Inferior parietal cortex (tissue), 1 donor: ENCODE measurements at regions not wholly inside any gene's neighbourhood (a gene's known extent, or its start where the extent isn't known, plus 50 kb on each side); places are given as distances from the start of the nearest gene placed in this dataset.
"Not testable (repeated sequence)": the region's sequence is repeated elsewhere in the genome, so short reads cannot be mapped to it uniquely, and the experiment has no call there.

Experiments
- DNase-seq: peaks from one replicate; pipeline ENCODE4 v3.0.0-alpha.2; 2016; ENCODE audit errors: extremely low spot score

GRCh38 chr5:13640270-13640669 is 304.2 kb downstream of the DNAH5 start:
- DNase-seq: no peak

DNA sequence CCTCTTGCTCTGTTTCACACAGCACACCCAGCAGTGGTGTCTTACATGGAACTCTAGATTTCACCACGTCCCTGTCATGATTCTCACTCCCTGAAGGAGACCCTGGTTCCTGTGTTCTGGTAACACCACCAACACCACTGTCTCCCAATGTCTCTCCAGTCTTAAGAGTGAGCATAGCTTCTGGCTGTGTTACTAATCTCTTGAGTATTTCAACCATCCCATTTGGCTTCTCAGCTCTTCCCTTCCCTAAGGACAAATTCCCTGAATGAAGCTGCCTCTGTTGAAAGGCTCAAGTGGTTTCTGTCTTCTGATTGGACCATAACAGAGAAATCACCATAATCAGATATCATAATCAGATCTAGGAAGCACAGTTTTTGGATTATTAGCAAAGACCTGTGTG is 311.8 kb downstream of the DNAH5 start:
- DNase-seq: no peak

- no peak for DNase-seq
These were observed 315.3 kb downstream of the DNAH5 start for GRCh38 chr5:13629218-13629617.

GRCh38 chr5:13627673-13628454 is 316.6 kb downstream of the DNAH5 start:
- no peak for DNase-seq

DNA sequence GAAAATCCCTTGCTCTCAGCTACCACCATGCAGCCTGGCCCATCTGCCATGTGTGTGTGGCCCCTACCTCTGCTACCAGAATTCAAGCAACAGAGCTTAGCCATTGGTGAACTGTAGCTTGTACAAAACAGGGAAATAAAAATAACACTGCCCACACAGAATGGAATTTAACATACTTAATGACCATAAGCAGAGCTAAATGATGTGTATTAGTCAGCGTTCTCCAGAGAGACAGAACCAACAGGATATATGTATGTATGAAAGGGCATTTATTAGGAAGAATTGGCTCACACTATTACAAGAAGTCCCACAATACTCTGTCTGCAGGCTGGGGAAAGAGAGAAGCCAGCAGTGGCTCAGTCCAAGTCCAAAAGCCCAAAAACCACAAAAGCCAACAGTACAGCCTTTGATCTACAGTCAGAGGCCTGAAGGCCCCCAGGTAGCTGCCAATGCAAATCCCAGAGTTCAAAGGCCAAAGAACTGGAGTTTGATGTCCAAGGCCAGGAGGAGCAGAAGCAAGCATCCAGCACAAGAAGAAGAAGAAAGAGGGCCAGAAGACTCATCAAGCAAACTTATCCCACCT is 318.8 kb downstream of the DNAH5 start:
- DNase-seq: no peak

- no peak for DNase-seq
These were observed 320.0 kb downstream of the DNAH5 start for GRCh38 chr5:13624283-13625074.

- no peak for DNase-seq
These were observed 330.9 kb downstream of the DNAH5 start for GRCh38 chr5:13613621-13614020.

DNA sequence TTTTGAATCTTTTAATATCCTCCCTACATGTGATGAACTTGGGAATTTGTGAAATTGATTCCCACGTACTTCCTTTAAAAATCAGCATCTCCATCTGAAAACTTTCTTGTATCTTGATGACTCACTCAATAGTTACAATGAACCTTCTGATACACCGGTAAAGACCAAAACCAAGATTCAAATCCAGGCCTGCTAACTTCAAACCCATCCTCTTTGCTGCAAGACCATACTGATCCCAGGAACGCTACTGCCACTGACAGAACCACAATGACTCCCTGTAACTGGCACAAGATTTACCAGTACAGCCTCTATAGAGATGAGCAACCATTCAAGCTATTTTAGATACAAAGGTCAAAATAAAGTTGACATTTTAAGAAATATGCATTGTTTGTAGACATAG is 332.9 kb downstream of the DNAH5 start:
- DNase-seq: no peak

GRCh38 chr5:13609504-13609903 is 335.0 kb downstream of the DNAH5 start:
- DNase-seq: no peak

- no peak for DNase-seq
These were observed 338.4 kb downstream of the DNAH5 start for GRCh38 chr5:13606051-13606450.

DNA sequence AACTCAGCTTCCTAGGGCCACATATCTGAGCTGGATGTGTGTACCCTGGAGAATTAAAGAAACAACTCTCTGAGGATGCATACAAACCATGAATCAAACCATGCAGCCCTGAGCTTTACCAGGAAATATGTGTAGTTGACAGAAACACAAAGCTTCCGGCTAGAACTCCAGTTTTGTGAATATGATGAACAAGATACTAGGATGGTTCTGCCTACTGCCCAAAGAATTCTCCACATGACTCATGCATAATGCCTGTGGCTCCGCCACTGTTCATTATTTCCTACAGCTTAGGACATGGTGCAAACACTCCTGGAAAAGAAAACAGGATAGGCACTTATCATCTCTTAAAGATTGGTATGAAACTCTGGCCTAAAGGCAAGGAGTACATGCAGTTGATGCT is 343.4 kb downstream of the DNAH5 start:
- no peak for DNase-seq

- DNase-seq: no peak
These were observed 348.5 kb downstream of the DNAH5 start for GRCh38 chr5:13595978-13596377.

- no peak for DNase-seq
These were observed 352.9 kb downstream of the DNAH5 start for GRCh38 chr5:13591621-13592020.

DNA sequence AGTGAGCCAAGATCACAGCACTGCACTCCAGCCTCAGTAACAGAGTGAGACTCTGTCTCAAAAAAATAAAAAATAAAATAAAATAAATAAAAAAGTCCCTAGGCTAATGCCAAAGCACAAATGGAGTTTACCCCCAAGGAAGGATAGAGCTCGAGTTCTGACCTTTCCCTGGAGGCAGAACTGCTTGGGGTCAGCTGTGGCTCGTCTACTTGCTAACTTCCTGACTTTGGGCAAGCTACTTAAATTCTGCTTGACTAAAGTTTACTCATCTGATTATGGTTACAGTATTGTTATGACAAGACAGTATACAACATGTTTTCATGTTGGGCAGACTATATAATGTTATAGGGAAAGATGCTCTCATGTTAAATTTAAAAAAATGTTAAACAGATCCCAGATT is 359.2 kb downstream of the DNAH5 start:
- DNase-seq: no peak

DNA sequence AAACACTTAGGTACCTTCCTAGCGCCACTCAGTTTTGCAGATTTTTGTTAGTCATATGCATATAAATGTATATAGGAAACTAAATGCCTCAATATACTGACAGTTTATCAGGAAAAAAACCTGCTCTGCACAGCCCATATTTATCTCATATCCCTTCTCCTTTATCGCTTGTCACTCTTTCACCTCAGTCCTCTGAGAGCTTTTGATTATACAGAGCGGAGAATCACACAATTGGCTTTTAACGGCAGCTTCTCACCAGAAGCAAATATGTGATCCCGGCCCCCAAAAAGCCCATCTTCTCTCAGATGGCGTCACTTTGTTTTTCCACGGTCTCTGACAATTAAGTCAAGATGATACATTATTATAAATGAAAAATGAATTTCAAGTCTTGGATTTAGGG is 362.6 kb downstream of the DNAH5 start:
- no peak for DNase-seq

DNA sequence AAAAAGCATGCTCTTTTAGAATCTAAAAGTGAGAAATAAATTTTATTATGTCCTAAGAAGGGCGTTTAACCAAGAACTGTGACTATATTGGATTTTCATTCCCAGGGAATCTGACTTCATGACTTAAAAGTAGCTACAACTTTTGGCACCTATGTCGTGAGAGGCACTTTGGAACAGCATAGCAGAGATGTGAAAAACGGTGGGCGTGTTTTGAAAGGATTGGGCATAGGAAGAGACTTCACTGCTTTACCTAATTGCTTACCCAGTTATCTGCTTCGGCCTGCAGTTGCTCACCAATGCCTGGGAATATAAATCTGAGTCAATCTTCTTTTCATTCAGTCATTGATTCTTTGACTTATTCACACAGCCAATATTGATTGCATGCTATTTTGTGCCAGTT is 363.4 kb downstream of the DNAH5 start:
- DNase-seq: peak; percentile 59

DNA sequence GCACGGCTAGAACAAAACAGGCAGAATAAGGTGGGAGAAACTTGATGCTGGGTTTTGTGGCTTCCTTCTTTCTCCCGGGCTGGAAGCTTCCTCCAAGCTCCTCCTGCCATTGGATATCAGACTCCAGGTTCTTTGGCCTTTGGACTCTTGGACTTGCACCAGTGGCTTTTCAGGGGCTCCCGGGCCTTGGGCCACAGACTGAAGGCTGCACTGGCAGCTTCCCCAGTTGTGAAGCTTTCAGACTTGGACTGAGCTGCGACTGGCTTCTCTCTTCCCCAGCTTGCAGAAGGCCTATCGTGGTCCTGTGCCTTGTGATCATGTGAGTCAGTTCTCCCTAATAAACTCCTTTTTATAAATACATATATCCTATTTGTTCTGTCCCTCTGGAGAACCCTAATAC is 364.4 kb downstream of the DNAH5 start:
- DNase-seq: no peak

DNA sequence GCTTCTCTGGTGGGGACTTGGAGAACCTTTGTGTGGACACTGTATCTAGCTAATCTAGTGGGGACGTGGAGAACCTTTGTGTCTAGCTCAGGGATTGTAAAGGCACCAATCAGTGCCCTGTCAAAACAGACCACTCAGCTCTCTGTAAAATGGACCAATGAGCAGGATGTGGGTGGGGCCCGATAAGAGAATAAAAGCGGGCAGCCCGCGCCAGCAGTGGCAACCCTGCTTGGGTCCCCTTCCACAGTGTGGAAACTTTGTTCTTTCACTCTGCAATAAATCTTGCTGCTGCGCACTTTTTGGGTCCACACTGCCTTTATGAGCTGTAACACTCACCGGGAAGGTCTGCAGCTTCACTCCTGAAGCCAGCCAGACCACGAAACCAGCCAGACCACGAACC is 365.4 kb downstream of the DNAH5 start:
- not testable (repeated sequence) for DNase-seq

DNA sequence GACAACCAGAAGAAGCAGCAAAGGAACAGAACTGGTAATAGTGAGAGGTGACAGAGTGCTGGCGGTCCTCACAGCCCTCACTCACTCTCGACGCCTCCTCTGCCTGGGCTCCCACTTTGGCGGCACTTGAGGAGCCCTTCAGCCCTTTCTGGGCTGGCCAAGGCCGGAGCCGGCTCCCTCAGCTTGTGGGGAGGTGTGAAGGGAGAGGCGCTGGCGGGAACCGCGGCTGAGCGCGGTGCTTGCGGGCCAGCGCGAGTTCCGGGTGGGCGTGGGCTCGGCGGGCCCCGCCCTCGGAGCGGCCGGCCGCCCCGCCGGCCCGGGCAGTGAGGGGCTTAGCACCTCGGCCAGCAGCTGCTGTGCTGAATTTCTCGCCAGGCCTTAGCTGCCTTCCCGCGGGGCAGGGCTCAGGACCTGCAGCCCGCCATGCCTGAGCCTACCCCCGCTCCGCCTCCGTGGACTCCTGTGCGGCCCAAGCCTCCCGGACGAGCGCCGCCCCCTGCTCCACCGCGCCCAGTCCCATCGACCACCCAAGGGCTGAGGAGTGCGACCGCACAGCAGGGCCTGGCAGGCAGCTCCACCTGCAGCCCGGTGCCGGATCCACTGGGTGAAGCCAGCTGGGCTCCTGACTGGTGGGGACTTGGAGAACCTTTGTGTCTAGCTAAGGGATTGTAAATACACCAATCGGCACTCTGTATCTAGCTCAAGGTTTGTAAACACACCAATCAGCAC is 366.0 kb downstream of the DNAH5 start:
- DNase-seq: not testable (repeated sequence)

GRCh38 chr5:13574574-13574973 is 369.9 kb downstream of the DNAH5 start:
- no peak for DNase-seq

DNA sequence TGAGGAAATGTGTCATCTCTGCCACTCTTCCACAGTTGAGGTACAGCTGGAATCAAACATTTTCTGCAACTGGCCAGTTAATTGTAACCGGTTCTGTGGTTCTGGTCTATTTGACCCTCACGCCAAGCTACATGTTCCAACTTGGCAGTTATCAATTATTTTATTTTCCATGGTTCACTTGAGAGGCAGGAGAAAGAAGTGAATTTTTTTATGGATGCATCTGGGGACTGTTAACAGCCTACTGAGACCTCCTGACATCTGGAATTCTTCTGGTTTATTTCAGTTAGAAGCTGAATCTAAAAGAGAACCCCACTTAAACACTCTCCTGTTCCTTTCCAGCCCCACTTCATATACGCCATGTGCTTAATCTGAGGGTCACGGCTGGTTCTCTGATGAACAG is 372.3 kb downstream of the DNAH5 start:
- DNase-seq: no peak

GRCh38 chr5:13569090-13569715 is 375.3 kb downstream of the DNAH5 start:
- DNase-seq: no peak
